ENCODE measurements at regions not wholly inside any gene's neighbourhood (a gene's known extent, or its start where the extent isn't known, plus 50 kb on each side); places are given as distances from the start of the nearest gene placed in this dataset.

- intact Hi-C loops (cut with DNase I), result no loop called here
- Histone ChIP-seq H3K9me3 (peaks cover 0 to 12% (median 4%) of the 10 kb centered on the region in 4 donors), H3K4me1 (no peaks in the 10 kb centered on the region), H3K4me3 (no peak overlapping the region), H3K27me3 (no peaks in the 10 kb centered on the region), H3K27ac (replicated peaks in 1 of 4) (no peak overlapping the region), H3K36me3 (no peaks in the 10 kb centered on the region)
- no peak for TF ChIP-seq CTCF (IDR thresholded peaks at IDR 0.05)
- no peak for TF ChIP-seq EP300 (IDR thresholded peaks at IDR 0.05)
- no peak for TF ChIP-seq POLR2A (IDR thresholded peaks at IDR 0.05; ENCODE audit: low read depth)
- no peak for DNase-seq (ENCODE audit: extremely low spot score)
- WGBS, result 66% methylated on average over 2 of the region's 2 CpGs
These were observed 634.5 kb downstream of the BRINP1 start for GRCh38 chr9:118734696-118735095.

- Histone ChIP-seq H3K9me3 (peaks cover 0 to 12% (median 4%) of the 10 kb centered on the region in 4 donors), H3K4me1 (no peaks in the 10 kb centered on the region), H3K27ac (replicated peaks in 1 of 4) (no peak overlapping the region), H3K36me3 (no peaks in the 10 kb centered on the region), H3K4me3 (no peak overlapping the region), H3K27me3 (no peaks in the 10 kb centered on the region)
- intact Hi-C loops (cut with DNase I), result no loop called here
- TF ChIP-seq POLR2AphosphoS5 (IDR thresholded peaks at IDR 0.05), result no peak
- no peak for TF ChIP-seq EP300 (IDR thresholded peaks at IDR 0.05)
- no peak for TF ChIP-seq POLR2A (IDR thresholded peaks at IDR 0.05; ENCODE audit: low read depth)
- no peak for TF ChIP-seq CTCF (IDR thresholded peaks at IDR 0.05)
- DNase-seq (ENCODE audit: extremely low spot score), result no peak
These were observed 632.8 kb downstream of the BRINP1 start for GRCh38 chr9:118736406-118736805.

- Histone ChIP-seq H3K9me3 (peaks cover 0 to 21% (median 8%) of the 10 kb centered on the region in 4 donors), H3K4me1 (no peaks in the 10 kb centered on the region), H3K36me3 (no peaks in the 10 kb centered on the region), H3K27ac (replicated peaks in 1 of 4) (no peak overlapping the region), H3K4me3 (no peak overlapping the region), H3K27me3 (no peaks in the 10 kb centered on the region)
- no peak for DNase-seq (ENCODE audit: extremely low spot score)
- intact Hi-C loops (cut with DNase I), result no loop called here
- TF ChIP-seq CTCF (IDR thresholded peaks at IDR 0.05) (no peak), EP300 (IDR thresholded peaks at IDR 0.05) (no peak), POLR2AphosphoS5 (IDR thresholded peaks at IDR 0.05) (no peak), POLR2A (IDR thresholded peaks at IDR 0.05; ENCODE audit: low read depth) (no peak)
- 80% methylated on average over 7 of the region's 7 CpGs for WGBS
These were observed 618.0 kb downstream of the BRINP1 start for GRCh38 chr9:118751077-118751847.

- Histone ChIP-seq H3K27ac (replicated peaks in 1 of 4) (no peak overlapping the region), H3K36me3 (no peaks in the 10 kb centered on the region)
- WGBS, result 73% methylated on average over 3 of the region's 3 CpGs
These were observed 617.4 kb downstream of the BRINP1 start for GRCh38 chr9:118751848-118752223.

More at GRCh38 chr9:118751848-118752223, 617.4 kb downstream of the BRINP1 start:
- peaks cover 0 to 21% (median 8%) of the 10 kb centered on the region in 4 donors for H3K9me3 ChIP-seq
- H3K27me3 ChIP-seq, result no peaks in the 10 kb centered on the region
- no peak for DNase-seq (ENCODE audit: extremely low spot score)
- TF ChIP-seq CTCF (IDR thresholded peaks at IDR 0.05) (no peak), EP300 (IDR thresholded peaks at IDR 0.05) (no peak), POLR2A (IDR thresholded peaks at IDR 0.05; ENCODE audit: low read depth) (no peak), POLR2AphosphoS5 (IDR thresholded peaks at IDR 0.05) (no peak)
- H3K4me3 ChIP-seq, result no peak overlapping the region
- H3K4me1 ChIP-seq, result no peaks in the 10 kb centered on the region
- intact Hi-C loops (cut with DNase I), result no loop called here

Data from esophagus muscularis mucosa (tissue), 4 donors.